Endodermal cell (in vitro differentiated cells): ENCODE measurements at regions not wholly inside any gene's neighbourhood (a gene's known extent, or its start where the extent isn't known, plus 50 kb on each side); places are given as distances from the start of the nearest gene placed in this dataset.

Source experiments
- DNase-seq: peaks from one replicate; pipeline ENCODE4 v3.0.0-alpha.2; 2017
- H3K27ac ChIP-seq: 2 replicates; pipeline ENCODE4 v1.5.1; 2013; ENCODE audit warnings: mild to moderate bottlenecking, low read depth, low read length, moderate library complexity
- H3K27me3 ChIP-seq: 2 replicates; pipeline ENCODE4 v1.6.1; 2013; ENCODE audit warnings: mild to moderate bottlenecking, low read length, moderate library complexity; ENCODE audit not compliant: insufficient read depth, control insufficient read depth, poor library complexity, severe bottlenecking
- H3K36me3 ChIP-seq: 2 replicates; pipeline ENCODE4 v1.7.0; 2013; ENCODE audit warnings: mild to moderate bottlenecking, low read length, moderate library complexity; ENCODE audit not compliant: control insufficient read depth, insufficient read depth
- H3K4me1 ChIP-seq: one replicate; pipeline ENCODE4 v1.7.0; 2013; ENCODE audit warnings: low read length; ENCODE audit not compliant: control insufficient read depth, insufficient read depth
- H3K4me3 ChIP-seq: 2 replicates; pipeline ENCODE4 v1.5.1; 2013; ENCODE audit warnings: mild to moderate bottlenecking, low read length, moderate library complexity
- H3K9ac ChIP-seq: 2 replicates; pipeline ENCODE4 v1.6.1; 2013; ENCODE audit warnings: mild to moderate bottlenecking, low read length, moderate library complexity; ENCODE audit not compliant: poor library complexity, severe bottlenecking; ENCODE audit errors: extremely low read depth
- H3K9me3 ChIP-seq: 2 replicates; pipeline ENCODE4 v1.6.1; 2013; ENCODE audit warnings: mild to moderate bottlenecking, low read length, moderate library complexity; ENCODE audit not compliant: control insufficient read depth
- H3K27ac Mint-ChIP-seq: 2 replicates; pipeline ENCODE4 v1.8.0; 2020; ENCODE audit warnings: mixed read lengths
- H3K27me3 Mint-ChIP-seq: 2 replicates; pipeline ENCODE4 v1.8.0; 2021; ENCODE audit warnings: mild to moderate bottlenecking, mixed read lengths; ENCODE audit not compliant: insufficient read depth
- H3K36me3 Mint-ChIP-seq: 2 replicates; pipeline ENCODE4 v1.8.0; 2020; ENCODE audit warnings: low read depth, mixed read lengths
- H3K4me1 Mint-ChIP-seq: 2 replicates; pipeline ENCODE4 v1.8.0; 2020; ENCODE audit warnings: mixed read lengths
- H3K4me3 Mint-ChIP-seq: 2 replicates; pipeline ENCODE4 v1.8.0; 2020; ENCODE audit warnings: mild to moderate bottlenecking, moderate library complexity, mixed read lengths
- H3K9me3 Mint-ChIP-seq: 2 replicates; pipeline ENCODE4 v1.8.0; 2020; ENCODE audit warnings: mild to moderate bottlenecking, mixed read lengths
- CTCF ChIP-seq: fragments of 200-600 bp; sonication (generic); conservative IDR thresholded peaks from 2 replicates; pipeline ENCODE4 v1.5.0; 2021; ENCODE audit warnings: antibody characterized with exemption, mild to moderate bottlenecking
- WGBS, 2 experiments: methylation state at CpG; one replicate each; pipeline versions ENCODE4 v1.1.5 to v1.1.7; 2013; ENCODE audit warnings: missing lambda C conversion rate in 2 of 2, mixed read lengths in 1 of 2; ENCODE audit not compliant: insufficient coverage in 1 of 2, insufficient read length in 1 of 2; 5-methylcytosine and 5-hydroxymethylcytosine counted together

DNA sequence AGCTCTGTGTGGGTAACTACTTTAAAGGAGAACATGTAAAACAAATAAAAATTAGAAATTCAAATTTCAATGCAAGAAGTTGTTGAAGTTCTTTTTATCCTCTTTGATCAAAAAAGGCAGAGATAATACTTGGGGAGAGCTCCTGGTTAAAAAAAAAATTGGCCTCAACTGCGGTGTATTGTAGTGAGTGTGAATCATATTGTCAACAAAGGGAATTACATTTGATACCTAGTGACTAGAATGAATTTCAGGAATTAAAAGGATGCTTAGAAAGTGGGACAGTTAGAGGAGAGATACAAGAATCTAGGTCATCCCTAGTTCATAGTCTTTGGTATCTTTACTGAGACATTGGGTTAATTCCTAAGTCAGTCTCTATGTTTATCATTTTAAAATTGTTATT is 473.0 kb downstream of the CCDC85A start:
- no peak for DNase-seq
- no peak overlapping the region for H3K4me3 Mint-ChIP-seq
- Histone ChIP-seq H3K9ac (no peak overlapping the region), H3K27me3 (no peaks in the 10 kb centered on the region), H3K4me3 (no peak overlapping the region), H3K9me3 (no peaks in the 10 kb centered on the region), H3K4me1 (no peaks in the 10 kb centered on the region), H3K27ac (no peak overlapping the region), H3K36me3 (no peaks in the 10 kb centered on the region)
- WGBS, 2 experiments: 84 to 100% methylated on average over 1 of the region's 1 CpG
- TF ChIP-seq CTCF: no peak
- H3K36me3 Mint-ChIP-seq: no peaks in the 10 kb centered on the region
- peaks cover 4% of the 10 kb centered on the region for H3K27me3 Mint-ChIP-seq
- H3K9me3 Mint-ChIP-seq: no peaks in the 10 kb centered on the region
- H3K4me1 Mint-ChIP-seq: no peaks in the 10 kb centered on the region
- H3K27ac Mint-ChIP-seq: no peak overlapping the region

DNA sequence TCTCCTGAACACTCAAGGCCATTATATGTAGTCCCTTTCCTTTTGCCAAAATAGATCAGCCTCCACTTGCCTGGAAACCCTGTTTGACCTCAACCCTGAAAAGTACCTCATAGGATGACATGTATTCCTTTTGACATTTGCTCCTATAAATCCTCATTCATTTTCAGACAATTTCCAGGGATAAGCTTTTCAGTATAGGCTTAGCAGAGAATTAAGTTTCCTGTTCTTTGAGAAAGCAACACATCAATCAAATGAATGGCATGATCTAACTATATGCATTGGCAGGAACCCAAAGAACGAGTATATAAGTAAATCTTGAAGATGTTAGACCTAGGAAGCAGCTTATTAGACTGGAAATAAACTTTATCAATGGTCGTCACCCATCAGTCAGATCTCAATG is 483.0 kb downstream of the CCDC85A start:
- 78 to 80% methylated on average over 1 to 2 of the region's 2 CpGs for WGBS, 2 experiments
- H3K36me3 ChIP-seq: no peaks in the 10 kb centered on the region
- H3K27ac ChIP-seq: no peak overlapping the region
- no peaks in the 10 kb centered on the region for H3K9me3 ChIP-seq
- TF ChIP-seq CTCF: no peak
- no peak for DNase-seq
- H3K27ac Mint-ChIP-seq: no peak overlapping the region
- no peaks in the 10 kb centered on the region for H3K36me3 Mint-ChIP-seq
- H3K27me3 Mint-ChIP-seq: no peaks in the 10 kb centered on the region
- H3K4me1 ChIP-seq: no peaks in the 10 kb centered on the region
- no peak overlapping the region for H3K4me3 Mint-ChIP-seq
- H3K9ac ChIP-seq: no peak overlapping the region
- H3K4me1 Mint-ChIP-seq: no peaks in the 10 kb centered on the region
- H3K9me3 Mint-ChIP-seq: peaks cover 3% of the 10 kb centered on the region
- no peaks in the 10 kb centered on the region for H3K27me3 ChIP-seq
- no peak overlapping the region for H3K4me3 ChIP-seq

DNA sequence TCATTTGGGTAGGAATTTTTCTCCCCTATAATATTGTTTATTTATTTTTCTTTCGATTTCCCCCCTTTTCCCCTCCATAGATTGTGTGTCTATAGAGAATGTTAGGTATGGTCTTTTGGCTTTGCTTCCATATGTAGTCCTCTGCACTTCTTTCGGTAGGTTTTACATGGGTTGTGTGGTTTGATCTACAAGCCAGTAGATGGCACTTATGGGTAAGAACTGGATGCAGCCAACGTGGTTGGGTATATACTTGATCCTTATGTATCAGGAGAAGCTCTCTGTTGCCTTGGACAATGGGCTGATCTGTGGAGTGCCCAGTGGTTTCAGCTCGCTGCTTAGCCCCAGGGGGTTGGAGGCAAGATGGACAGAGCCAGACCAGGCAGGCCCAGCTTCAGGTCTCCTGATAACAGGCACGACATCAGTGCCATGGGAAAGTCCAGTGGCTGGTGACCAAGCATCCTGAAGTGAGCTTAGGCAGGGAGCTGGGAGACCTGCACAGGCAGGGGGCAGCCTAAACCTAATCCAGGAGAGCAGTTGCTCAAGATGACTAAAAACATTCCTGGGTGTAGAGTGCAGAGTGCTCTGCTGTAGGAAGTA is 488.3 kb downstream of the CCDC85A start:
- Mint-ChIP-seq H3K4me1 (no peaks in the 10 kb centered on the region), H3K9me3 (peaks cover 20% of the 10 kb centered on the region), H3K27me3 (no peaks in the 10 kb centered on the region), H3K27ac (no peak overlapping the region), H3K4me3 (no peak overlapping the region), H3K36me3 (no peaks in the 10 kb centered on the region)
- Histone ChIP-seq H3K27me3 (no peaks in the 10 kb centered on the region), H3K36me3 (no peaks in the 10 kb centered on the region), H3K4me1 (no peaks in the 10 kb centered on the region), H3K27ac (no peak overlapping the region), H3K9me3 (peaks cover 16% of the 10 kb centered on the region), H3K4me3 (no peak overlapping the region), H3K9ac (no peak overlapping the region)
- DNase-seq: peak; percentile 49
- TF ChIP-seq CTCF: peak; percentile 55
- 76 to 88% methylated on average over 2 to 4 of the region's 5 CpGs for WGBS, 2 experiments
